ENCODE measurements at regions not wholly inside any gene's neighbourhood (a gene's known extent, or its start where the extent isn't known, plus 50 kb on each side); places are given as distances from the start of the nearest gene placed in this dataset.

DNA sequence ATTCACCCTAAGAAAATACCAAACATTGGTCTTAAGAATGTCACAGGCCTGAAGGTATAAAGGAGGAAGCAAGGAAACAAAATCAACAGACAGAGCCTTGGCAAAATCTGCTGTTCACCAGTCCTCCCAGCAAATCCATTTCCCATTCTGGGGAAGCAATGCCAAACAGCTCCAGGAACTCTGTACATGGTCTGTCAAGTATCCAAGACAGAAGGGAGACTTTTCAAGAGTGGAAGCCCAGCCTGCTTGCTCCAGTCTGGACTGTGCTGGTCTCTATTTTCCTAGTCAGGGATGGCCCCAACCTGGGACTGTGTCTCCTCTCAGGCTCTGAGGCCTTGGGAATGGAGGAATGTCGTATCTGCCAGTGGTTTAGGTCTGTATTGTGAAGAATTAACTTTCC is 251.5 kb downstream of the DAD1 start:
- no peaks in the 10 kb centered on the region for H3K4me1 Mint-ChIP-seq
- TF ChIP-seq, protein P1, sequence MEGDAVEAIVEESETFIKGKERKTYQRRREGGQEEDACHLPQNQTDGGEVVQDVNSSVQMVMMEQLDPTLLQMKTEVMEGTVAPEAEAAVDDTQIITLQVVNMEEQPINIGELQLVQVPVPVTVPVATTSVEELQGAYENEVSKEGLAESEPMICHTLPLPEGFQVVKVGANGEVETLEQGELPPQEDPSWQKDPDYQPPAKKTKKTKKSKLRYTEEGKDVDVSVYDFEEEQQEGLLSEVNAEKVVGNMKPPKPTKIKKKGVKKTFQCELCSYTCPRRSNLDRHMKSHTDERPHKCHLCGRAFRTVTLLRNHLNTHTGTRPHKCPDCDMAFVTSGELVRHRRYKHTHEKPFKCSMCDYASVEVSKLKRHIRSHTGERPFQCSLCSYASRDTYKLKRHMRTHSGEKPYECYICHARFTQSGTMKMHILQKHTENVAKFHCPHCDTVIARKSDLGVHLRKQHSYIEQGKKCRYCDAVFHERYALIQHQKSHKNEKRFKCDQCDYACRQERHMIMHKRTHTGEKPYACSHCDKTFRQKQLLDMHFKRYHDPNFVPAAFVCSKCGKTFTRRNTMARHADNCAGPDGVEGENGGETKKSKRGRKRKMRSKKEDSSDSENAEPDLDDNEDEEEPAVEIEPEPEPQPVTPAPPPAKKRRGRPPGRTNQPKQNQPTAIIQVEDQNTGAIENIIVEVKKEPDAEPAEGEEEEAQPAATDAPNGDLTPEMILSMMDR (IDR thresholded peaks at IDR 0.05): no peak
- H3K9me3 Mint-ChIP-seq: no peaks in the 10 kb centered on the region
- H3K27ac ChIP-seq (ENCODE audit: low read depth in 1 of 2, low read length in 2 of 2): no peak overlapping the region
- no peak for DNase-seq
- H3K27me3 ChIP-seq (ENCODE audit: control insufficient read depth in 2 of 2, insufficient read depth in 2 of 2, low read length in 2 of 2): no peaks in the 10 kb centered on the region
- H4K20me1 ChIP-seq (ENCODE audit: insufficient read depth, low read length): no peaks in the 10 kb centered on the region
- WGBS (ENCODE audit: insufficient coverage): no CpG with 5 or more reads among the region's 1 CpG
- no peak overlapping the region for H3K4me3 ChIP-seq (replicated peaks in 1 of 3; ENCODE audit: low read depth in 2 of 3, low read length in 3 of 3)
- no peak overlapping the region for H3K27ac Mint-ChIP-seq
- no peak overlapping the region for H3K4me2 ChIP-seq (replicated peaks; ENCODE audit: extremely low read depth, low read length, poor library complexity, severe bottlenecking)
- no peak overlapping the region for H3K4me3 Mint-ChIP-seq
- H3K9ac ChIP-seq (ENCODE audit: insufficient read depth, low read length, poor library complexity, severe bottlenecking): no peak overlapping the region
- H2AFZ ChIP-seq (ENCODE audit: insufficient read depth, low read depth, low read length, poor library complexity, severe bottlenecking): no peak overlapping the region
- H3K79me2 ChIP-seq (ENCODE audit: insufficient read depth, low read length): no peaks in the 10 kb centered on the region
- no peaks in the 10 kb centered on the region for H3K36me3 Mint-ChIP-seq
- no peaks in the 10 kb centered on the region for H3K36me3 ChIP-seq (replicated peaks in 1 of 2; ENCODE audit: control insufficient read depth in 1 of 2, insufficient read depth in 2 of 2, low read length in 2 of 2)
- no peaks in the 10 kb centered on the region for H3K4me1 ChIP-seq (ENCODE audit: control insufficient read depth in 1 of 2, insufficient read depth in 2 of 2, low read length in 2 of 2)
- intact Hi-C loops (cut with micrococcal nuclease): no loop called here
- H3K27me3 Mint-ChIP-seq (ENCODE audit: low read depth in 3 of 3): peaks cover 0 to 2% (median 2%) of the 10 kb centered on the region in 3 donors
- H3K9me3 ChIP-seq (replicated peaks in 1 of 2; ENCODE audit: control insufficient read depth in 1 of 2, insufficient read depth in 1 of 2, low read length in 2 of 2): no peaks in the 10 kb centered on the region

DNA sequence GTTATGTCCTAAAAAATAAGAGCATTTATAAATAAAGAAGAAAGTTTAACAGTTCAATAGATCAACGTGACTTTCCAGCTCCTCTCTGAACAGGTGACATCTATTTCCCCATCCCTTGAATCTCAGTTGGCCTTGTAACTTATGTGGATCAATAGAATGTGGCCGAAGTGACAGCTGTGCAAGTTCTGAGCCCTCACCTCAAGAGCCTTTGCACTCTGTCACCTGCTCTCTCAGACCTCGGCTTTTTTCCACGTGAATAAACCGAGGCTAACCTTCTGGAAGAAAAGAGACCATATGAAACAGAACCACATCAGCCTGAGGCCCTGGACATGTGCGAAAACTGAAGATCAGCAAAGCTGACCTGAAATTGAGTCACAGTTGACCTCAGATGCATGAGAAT is 253.0 kb downstream of the DAD1 start:
- H3K36me3 Mint-ChIP-seq: no peaks in the 10 kb centered on the region
- no peaks in the 10 kb centered on the region for H3K36me3 ChIP-seq (replicated peaks in 1 of 2; ENCODE audit: control insufficient read depth in 1 of 2, insufficient read depth in 2 of 2, low read length in 2 of 2)
- no peak overlapping the region for H3K27ac Mint-ChIP-seq
- H3K9ac ChIP-seq (ENCODE audit: insufficient read depth, low read length, poor library complexity, severe bottlenecking): no peak overlapping the region
- H3K4me1 Mint-ChIP-seq: no peaks in the 10 kb centered on the region
- peaks cover 0 to 2% (median 2%) of the 10 kb centered on the region in 3 donors for H3K27me3 Mint-ChIP-seq (ENCODE audit: low read depth in 3 of 3)
- no peak overlapping the region for H3K4me3 ChIP-seq (replicated peaks in 1 of 3; ENCODE audit: low read depth in 2 of 3, low read length in 3 of 3)
- TF ChIP-seq, protein P1 (IDR thresholded peaks at IDR 0.05): no peak
- H3K4me3 Mint-ChIP-seq: no peak overlapping the region
- H4K20me1 ChIP-seq (ENCODE audit: insufficient read depth, low read length): no peaks in the 10 kb centered on the region
- H3K27ac ChIP-seq (ENCODE audit: low read depth in 1 of 2, low read length in 2 of 2): no peak overlapping the region
- no peak overlapping the region for H3K4me2 ChIP-seq (replicated peaks; ENCODE audit: extremely low read depth, low read length, poor library complexity, severe bottlenecking)
- H3K9me3 Mint-ChIP-seq: peaks cover 0 to 6% (median 0%) of the 10 kb centered on the region in 7 donors
- intact Hi-C loops (cut with micrococcal nuclease): no loop called here
- DNase-seq: no peak
- H3K79me2 ChIP-seq (ENCODE audit: insufficient read depth, low read length): no peaks in the 10 kb centered on the region
- no peak overlapping the region for H2AFZ ChIP-seq (ENCODE audit: insufficient read depth, low read depth, low read length, poor library complexity, severe bottlenecking)
- H3K4me1 ChIP-seq (ENCODE audit: control insufficient read depth in 1 of 2, insufficient read depth in 2 of 2, low read length in 2 of 2): no peaks in the 10 kb centered on the region
- 93% methylated on average over 4 of the region's 6 CpGs for WGBS (ENCODE audit: insufficient coverage)
- no peaks in the 10 kb centered on the region for H3K27me3 ChIP-seq (ENCODE audit: control insufficient read depth in 2 of 2, insufficient read depth in 2 of 2, low read length in 2 of 2)
- no peaks in the 10 kb centered on the region for H3K9me3 ChIP-seq (replicated peaks in 1 of 2; ENCODE audit: control insufficient read depth in 1 of 2, insufficient read depth in 1 of 2, low read length in 2 of 2)

Measured in CD14-positive monocyte (primary cell).